Peyer's patch (tissue), 4 donors: ENCODE measurements at regions not wholly inside any gene's neighbourhood (a gene's known extent, or its start where the extent isn't known, plus 50 kb on each side); places are given as distances from the start of the nearest gene placed in this dataset.

Experiments used
- DNase-seq, 3 donors: peaks; one replicate each; pipeline ENCODE4 v3.0.0-alpha.2; 2017 to 2019
- H3K27ac ChIP-seq, 4 donors: fragments of 200-600 bp; sonication (generic); one replicate each; pipeline ENCODE4 v1.5.1; 2016 to 2019
- H3K27me3 ChIP-seq, 2 donors: fragments of 200-600 bp; sonication (generic); one replicate each; pipeline ENCODE4 v1.5.1; 2019
- H3K36me3 ChIP-seq, 3 donors: fragments of 200-600 bp; sonication (generic); one replicate each; pipeline ENCODE4 v1.5.1; 2016 to 2019
- H3K4me1 ChIP-seq, 4 donors: fragments of 200-600 bp; sonication (generic); one replicate each; pipeline ENCODE4 v1.5.1; 2016 to 2019
- H3K4me3 ChIP-seq, 4 donors: fragments of 200-600 bp; sonication (generic); 1 replicate in 3 of 4; 2 replicates in 1 of 4; pipeline ENCODE4 v1.5.1; 2016 to 2019; ENCODE audit warnings: mild to moderate bottlenecking in 1 of 4
- H3K9me3 ChIP-seq, 4 donors: fragments of 200-600 bp; sonication (generic); one replicate each; pipeline ENCODE4 v1.5.1; 2016 to 2019; ENCODE audit warnings: mild to moderate bottlenecking in 1 of 4
- CTCF ChIP-seq, 6 experiments: fragments of 450-650 bp in 4 of 6; fragments of 200-600 bp in 2 of 6; sonication (generic) in 1 of 6; IDR thresholded peaks; one replicate each; pipeline ENCODE4 v1.5.1; 2017 to 2019; ENCODE audit warnings: antibody characterized with exemption in 6 of 6, mild to moderate bottlenecking in 3 of 6, moderate library complexity in 1 of 6
- POLR2A ChIP-seq, 2 donors: fragments of 450-650 bp; IDR thresholded peaks; one replicate each; pipeline ENCODE4 v1.5.1; 2017; ENCODE audit warnings: antibody characterized with exemption in 2 of 2, mild to moderate bottlenecking in 2 of 2, moderate library complexity in 2 of 2

GRCh38 chr2:74046441-74046840 lies 61.7 kb downstream of the TET3 start:
- H3K36me3 ChIP-seq, result peaks cover 0 to 30% (median 0%) of the 10 kb centered on the region in 3 donors
- no peak overlapping the region for H3K4me3 ChIP-seq
- no peak for DNase-seq
- H3K4me1 ChIP-seq, result peaks cover 0 to 27% (median 1%) of the 10 kb centered on the region in 4 donors
- H3K9me3 ChIP-seq, result no peaks in the 10 kb centered on the region
- TF ChIP-seq CTCF (IDR thresholded peaks at IDR 0.05), result no peak
- TF ChIP-seq POLR2A (IDR thresholded peaks at IDR 0.05), result no peak
- no peak overlapping the region for H3K27ac ChIP-seq
- no peaks in the 10 kb centered on the region for H3K27me3 ChIP-seq

GRCh38 chr2:74047152-74047551 lies 62.4 kb downstream of the TET3 start:
- no peak for DNase-seq
- peaks cover 0 to 30% (median 0%) of the 10 kb centered on the region in 3 donors for H3K36me3 ChIP-seq
- H3K27ac ChIP-seq, result no peak overlapping the region
- no peaks in the 10 kb centered on the region for H3K27me3 ChIP-seq
- peaks cover 0 to 27% (median 1%) of the 10 kb centered on the region in 4 donors for H3K4me1 ChIP-seq
- no peaks in the 10 kb centered on the region for H3K9me3 ChIP-seq
- no peak for TF ChIP-seq POLR2A (IDR thresholded peaks at IDR 0.05)
- TF ChIP-seq CTCF (IDR thresholded peaks at IDR 0.05), result no peak
- no peak overlapping the region for H3K4me3 ChIP-seq

- no peak overlapping the region for H3K4me3 ChIP-seq
Measured at GRCh38 chr2:74048147-74048546, 63.4 kb downstream of the TET3 start.

GRCh38 chr2:74048843-74049519 lies 64.3 kb downstream of the TET3 start:
- Histone ChIP-seq H3K27ac (peak overlapping the region in 2 of 4 donors; percentile 57), H3K36me3 (peaks cover 0 to 30% (median 0%) of the 10 kb centered on the region in 3 donors), H3K27me3 (no peaks in the 10 kb centered on the region), H3K9me3 (no peaks in the 10 kb centered on the region), H3K4me1 (peaks cover 0 to 16% (median 0%) of the 10 kb centered on the region in 4 donors), H3K4me3 (no peak overlapping the region)
- DNase-seq, result no peak
- TF ChIP-seq POLR2A (IDR thresholded peaks at IDR 0.05), result no peak
- TF ChIP-seq CTCF (IDR thresholded peaks at IDR 0.05), result no peak

More at GRCh38 chr2:74048147-74048546, 63.4 kb downstream of the TET3 start:
- TF ChIP-seq CTCF (IDR thresholded peaks at IDR 0.05) (no peak), POLR2A (IDR thresholded peaks at IDR 0.05) (no peak)
- no peak for DNase-seq
- Histone ChIP-seq H3K36me3 (peaks cover 0 to 30% (median 0%) of the 10 kb centered on the region in 3 donors), H3K27me3 (no peaks in the 10 kb centered on the region), H3K9me3 (no peaks in the 10 kb centered on the region), H3K4me1 (peaks cover 0 to 20% (median 0%) of the 10 kb centered on the region in 4 donors), H3K27ac (no peak overlapping the region)

- TF ChIP-seq CTCF (IDR thresholded peaks at IDR 0.05), result no peak
- no peak for TF ChIP-seq POLR2A (IDR thresholded peaks at IDR 0.05)
- Histone ChIP-seq H3K27me3 (no peaks in the 10 kb centered on the region), H3K4me1 (peaks cover 0 to 16% (median 0%) of the 10 kb centered on the region in 4 donors), H3K36me3 (peaks cover 0 to 30% (median 0%) of the 10 kb centered on the region in 3 donors), H3K27ac (peak overlapping the region in 2 of 4 donors; percentile 57), H3K9me3 (no peaks in the 10 kb centered on the region), H3K4me3 (no peak overlapping the region)
- DNase-seq, result no peak
Measured at GRCh38 chr2:74050151-74050550, 65.4 kb downstream of the TET3 start.
